ENCODE measurements at regions not wholly inside any gene's neighbourhood (a gene's known extent, or its start where the extent isn't known, plus 50 kb on each side); places are given as distances from the start of the nearest gene placed in this dataset.

DNA sequence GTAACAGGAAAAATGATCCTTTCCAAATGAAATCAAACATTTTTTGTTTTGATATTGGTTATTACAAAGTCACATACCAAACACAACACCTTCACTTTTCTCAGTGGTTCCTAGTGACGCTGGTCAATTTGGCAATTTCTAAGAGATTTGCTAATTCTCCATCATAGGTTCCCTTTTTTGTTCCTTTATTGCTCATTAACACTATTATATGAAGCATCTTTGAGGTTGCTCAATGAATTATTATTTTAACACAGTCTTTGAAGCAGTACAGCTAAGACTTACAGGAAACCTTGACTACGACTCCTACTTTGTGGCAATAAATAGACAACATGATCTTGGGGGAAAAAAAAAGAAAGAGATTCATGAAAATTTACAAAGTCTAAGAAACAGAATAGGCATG is 152.2 kb upstream of the VRK2 start:
- no peak for DNase-seq

DNA sequence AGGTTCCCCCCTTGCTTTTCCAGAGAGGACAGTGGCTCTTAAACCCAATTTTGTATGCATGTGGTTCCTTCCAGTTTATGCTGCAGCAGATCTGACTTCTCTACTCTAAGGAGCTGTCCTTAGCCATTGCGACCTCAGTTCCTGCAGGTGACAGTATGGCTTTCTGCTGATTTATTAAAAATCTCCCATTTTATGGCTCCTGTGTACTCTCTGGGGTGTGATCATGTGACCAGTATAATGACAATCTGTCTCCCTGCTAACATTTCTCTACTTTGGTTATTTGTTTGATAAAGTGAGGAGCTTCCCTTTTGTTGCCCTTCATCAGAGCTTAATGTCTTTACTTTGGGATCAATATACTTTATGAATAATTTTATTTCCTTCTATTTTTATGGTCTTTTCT is 148.7 kb upstream of the VRK2 start:
- no peak for DNase-seq

DNA sequence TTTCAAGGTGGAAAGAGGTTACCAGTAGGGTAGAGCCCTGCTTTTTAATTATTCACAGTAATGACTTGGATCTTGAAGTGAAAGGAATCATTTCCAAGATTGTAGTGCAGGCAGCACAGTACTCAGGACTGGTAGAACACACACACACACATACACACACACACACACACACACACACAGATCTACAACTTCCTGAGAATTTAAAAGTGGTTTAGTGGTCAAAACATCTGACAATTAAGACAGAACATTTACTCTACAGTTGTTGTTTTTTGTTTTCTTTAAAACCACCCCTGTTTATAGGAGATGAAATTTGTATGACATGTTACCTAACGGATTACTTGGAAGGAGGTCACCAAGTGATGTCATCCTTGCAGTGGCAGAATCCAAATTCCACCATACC is 146.7 kb upstream of the VRK2 start:
- no peak for DNase-seq

DNA sequence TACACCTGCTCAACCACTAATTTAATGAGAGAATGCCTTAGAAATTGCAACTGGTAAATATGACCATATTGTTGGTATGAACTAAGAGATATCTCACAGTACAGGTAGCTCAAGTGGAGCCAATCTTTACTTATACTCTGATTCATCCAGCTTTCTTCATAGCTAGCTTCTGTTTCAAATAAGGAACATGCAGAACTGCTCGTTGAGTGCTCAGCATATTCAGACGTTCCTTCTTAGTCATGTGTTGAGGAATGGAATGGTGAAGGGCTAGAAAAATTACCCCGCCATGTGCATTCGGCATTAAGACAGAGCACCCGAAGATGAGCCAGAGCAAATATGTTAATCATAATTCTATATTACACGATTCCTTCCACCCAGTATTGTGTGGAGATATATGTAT is 144.0 kb upstream of the VRK2 start:
- DNase-seq, result no peak

DNA sequence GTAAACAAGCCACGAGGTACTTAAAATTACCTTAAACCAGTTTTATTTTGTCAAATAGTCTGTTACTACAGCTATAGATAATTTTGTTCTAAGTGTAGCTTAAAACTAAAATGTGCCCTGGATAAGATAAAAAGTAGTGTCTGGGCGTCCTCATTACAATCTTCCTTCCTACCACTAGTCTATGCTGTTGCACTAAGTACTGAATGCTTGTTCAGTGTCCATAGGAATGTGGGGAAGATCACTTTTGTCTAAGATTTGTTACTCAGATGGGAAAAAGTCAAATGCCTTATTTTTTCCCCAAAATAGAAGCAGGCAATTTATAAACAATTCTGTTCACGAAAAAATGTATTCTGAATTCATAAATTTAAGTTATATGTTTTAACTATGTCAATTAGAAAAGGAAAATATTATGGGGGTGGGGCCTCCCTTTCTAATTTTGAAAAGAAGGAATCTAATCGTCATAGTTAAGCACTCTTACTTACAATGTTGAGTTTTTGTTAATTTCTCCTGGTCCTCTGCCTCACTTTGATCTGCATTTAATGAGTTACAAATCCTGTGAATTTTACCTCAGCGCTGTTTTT is 140.4 kb upstream of the VRK2 start:
- no peak for DNase-seq

DNA sequence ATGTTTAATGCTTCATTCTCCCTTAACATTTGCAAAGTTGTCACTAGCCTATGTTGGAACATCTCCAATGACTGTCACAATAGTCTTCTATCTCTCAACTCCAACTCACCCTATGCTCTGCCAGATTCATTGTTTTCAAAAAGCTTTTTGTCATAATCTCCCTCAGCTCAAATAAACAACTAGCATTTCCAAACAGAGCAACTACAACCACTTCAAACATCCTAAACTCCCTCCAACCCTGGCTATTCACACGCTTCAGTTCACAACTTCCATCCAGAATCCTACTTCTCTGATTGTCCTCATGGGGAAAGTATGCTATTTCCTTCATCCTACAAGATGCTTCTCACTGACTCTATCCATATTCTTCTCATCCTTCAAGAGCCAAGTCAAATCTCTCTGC is 139.2 kb upstream of the VRK2 start:
- no peak for DNase-seq

DNA sequence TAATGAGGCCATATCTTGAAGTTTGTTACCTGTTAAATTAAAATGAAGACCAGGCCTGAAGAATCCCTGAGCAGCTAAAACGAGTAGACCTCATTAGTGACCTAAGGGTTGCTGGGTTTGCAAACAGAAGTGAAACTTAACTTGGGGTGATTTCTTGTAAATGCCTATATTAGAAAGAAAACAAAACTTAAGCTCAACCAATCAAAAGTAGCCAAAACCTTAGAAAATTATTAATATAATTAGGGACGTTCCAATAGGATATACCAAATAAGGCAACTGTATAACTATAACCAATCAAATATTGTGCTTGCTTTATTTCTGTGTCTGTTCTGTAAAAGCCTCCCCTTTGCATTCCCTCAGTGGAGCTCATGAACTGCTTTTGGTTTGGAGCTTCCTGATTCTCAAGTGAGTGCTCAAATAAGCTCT is 137.9 kb upstream of the VRK2 start:
- no peak for DNase-seq

DNA sequence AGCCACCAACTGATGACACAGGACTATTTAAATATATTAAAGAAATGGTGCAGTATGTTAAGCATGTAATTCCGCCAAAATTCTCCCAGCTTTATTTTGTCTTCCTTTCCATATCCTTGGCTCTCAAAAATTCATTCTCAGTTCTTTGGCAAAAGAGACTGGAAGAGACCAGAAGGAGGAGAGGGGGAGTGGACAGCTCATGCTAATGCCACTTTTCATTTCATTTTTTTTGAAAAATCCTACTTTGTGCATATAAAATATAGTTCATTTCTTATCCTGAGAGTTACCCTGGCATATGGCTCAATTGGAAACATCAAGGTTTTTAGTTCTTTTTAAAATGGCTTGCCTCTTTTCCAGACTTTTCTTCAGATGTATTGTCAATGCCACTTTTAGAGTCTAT is 128.5 kb upstream of the VRK2 start:
- no peak for DNase-seq

DNA sequence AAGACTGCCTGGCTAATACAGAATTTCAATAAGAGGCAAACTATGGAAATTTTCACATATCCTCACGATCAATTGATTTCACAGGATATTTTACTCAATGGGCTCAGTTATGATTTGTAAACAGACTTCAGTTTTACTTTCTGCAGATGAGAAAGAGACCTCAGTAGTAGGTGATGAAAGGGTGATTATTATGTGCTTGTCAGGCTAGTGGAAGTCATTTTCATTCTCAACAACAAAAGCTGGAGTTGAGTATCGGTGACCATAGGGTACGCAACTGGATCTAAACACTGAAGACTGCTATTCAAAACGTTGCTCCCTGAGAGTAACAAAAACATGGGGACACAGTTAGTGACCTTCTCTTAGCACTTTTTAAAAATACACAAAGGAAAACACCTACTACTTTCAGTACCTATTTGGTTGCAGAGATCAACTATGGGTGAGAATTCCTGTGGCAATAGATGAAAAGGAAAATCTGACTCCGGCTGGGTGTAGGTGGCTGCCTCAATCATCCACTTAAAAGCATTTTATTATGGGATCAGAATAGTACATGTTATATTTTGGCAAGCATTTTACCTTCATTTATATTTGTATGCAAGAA is 126.2 kb upstream of the VRK2 start:
- DNase-seq, result no peak

DNA sequence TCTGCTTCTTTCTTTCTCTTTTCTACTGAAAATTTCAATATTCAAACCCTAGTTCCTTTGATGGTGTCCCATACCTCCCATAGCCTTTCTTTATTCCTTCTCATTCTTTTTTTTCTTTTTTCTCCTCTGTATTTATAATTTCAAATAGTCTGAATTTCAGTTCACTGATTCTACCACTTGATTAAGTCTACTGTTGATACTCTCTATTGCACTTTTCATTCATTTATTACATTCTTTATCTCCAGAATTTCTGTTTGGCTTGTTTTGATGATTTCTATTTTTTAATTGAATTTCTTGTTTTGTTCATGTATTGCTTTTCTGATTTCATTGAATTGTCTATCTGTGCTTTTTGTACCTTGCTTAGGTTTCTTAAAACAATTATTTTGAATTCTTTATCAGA is 111.9 kb upstream of the VRK2 start:
- no peak for DNase-seq

DNA sequence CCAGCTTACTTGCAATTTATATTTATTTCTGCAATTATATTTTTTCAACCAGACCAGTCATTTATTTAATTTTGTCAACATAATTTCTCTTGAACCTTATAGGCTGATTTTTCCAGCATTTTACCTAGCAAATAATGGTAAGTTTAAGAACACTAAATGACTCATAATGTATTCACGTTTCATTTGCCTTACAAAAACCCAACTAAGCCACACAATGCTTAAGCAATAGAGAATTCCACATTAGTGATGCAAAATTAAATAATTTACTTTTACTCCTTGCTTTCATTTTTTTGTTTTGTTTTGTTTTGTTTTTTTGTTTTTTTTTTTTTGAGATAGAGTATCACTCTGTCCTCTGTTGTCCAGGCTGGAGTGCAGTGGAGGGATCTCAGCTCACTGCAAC is 110.4 kb upstream of the VRK2 start:
- no peak for DNase-seq

DNA sequence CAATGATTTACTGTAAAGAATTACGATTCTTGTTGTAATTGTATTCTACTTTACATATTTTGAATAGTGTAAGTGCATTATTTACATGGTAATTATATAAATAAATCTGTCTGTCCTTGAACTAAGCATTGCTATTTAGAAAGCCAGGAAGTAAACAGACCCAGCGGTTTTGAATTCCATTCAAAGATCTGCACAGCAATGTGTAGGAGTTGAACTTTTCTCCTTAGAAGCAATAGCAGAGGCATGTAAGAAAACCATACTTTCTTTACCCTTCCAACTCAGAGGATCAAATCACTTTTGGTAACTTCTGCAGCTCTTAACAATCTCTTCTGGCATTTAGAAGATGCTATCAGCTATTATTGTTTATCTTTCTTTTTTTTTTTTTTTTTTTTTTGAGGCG is 109.2 kb upstream of the VRK2 start:
- DNase-seq, result no peak

DNA sequence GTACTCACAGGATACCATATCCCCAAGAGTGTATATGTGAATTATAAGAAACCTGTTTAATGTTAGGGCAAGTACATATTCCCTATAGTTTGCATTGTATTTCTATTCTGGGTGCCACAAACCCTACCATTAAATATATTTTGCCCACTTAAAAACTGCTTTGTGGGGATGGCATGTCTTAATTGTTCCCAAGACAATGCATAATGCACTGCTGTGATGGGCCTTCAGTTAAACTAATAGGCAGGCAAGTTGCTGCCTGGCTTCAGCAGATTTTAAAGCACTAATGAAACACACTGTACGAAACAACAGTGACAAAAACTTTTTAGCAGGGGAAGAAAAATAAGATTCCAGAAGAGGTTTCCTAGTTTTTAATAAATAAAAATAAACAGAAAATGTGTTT is 104.8 kb upstream of the VRK2 start:
- no peak for DNase-seq

DNA sequence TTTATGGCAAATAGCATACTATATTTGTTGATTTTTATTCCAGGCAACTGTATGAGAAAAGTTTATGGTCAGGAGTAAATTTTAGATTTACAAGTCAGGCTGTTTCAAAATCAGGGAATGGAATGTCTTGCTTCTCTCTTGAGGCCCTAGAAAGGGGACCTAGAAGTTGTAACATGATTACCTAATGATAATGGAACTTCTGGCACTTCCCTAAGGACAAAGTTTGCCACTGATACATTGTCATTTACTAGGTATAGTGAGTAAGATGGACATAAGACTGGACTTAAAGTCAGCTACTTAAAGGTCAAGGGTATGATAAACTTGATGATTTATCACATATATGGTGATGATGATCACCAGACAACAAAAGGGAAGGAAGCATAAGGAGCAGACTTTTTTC is 103.3 kb upstream of the VRK2 start:
- no peak for DNase-seq

DNA sequence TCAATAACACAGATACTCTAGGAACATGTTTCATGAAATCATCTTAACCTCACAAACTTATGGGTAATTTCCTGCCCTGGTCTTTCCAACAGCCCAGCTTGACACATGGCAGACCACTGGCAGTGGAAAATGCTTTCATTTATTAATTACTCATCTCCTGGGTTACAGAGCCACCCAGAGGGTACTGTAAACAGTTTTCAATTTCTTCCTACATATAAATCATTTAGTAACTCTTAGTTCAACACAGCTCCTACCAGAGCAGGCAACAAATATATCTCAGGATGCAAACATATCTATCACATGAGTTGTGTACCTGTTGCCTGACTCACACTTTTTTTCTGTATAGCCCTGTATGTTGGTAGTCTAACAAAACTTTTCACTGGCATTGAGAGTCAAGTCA is 99.2 kb upstream of the VRK2 start:
- DNase-seq, result no peak

DNA sequence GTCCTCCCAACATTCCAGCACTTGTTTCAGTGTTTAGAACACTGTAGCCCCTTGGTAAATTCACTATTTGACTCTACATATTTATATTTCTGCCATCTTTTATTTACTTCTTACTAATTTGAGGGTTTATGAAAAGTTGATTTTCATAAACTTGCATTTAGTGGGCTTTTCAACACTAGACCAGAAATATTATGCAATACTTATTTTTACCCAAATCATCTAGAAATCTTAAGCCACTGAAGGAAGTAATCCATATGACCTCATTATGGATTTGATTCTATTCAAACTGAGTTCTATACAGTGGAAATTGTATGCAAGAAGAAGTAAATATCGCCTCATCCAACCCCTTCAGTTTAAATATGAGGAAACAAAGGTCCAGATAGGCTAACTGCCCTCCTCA is 92.6 kb upstream of the VRK2 start:
- DNase-seq, result no peak

DNA sequence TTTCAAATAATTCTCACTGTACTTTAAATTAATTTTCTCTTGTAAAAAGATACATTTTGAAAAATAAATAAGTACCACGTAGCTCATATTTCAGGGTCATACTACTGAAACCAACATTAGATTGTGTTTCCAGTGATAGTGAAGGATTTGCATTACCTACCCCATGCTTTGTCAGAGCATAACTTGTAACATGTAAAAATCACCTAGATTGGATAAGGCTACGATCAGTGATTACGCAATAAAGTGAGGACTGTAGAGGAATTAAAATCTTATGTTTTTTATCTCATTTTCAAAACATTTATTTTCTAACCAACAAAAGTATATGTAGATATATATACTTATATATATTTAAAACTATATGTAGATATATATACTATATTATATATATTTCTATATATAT is 89.4 kb upstream of the VRK2 start:
- no peak for DNase-seq

DNA sequence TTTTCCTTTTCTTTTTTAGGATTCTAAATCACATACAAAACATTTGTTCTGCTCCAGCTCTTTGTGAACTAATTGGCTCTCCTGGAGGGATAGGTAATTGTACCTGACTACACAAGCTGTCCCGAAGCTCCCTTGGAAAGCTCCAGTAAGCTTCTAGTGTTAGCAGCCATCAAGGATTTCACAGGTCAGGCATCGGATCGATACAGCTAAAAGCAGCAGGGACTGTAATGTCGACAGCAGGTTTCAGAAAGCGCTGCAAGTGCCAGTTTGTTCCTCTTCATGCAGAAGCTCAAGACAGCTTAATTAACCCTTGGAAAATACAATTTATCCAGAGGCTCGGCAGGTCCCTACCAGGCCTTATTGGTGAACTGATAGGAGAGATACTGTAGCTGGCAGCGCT is 87.2 kb upstream of the VRK2 start:
- DNase-seq, result no peak

DNA sequence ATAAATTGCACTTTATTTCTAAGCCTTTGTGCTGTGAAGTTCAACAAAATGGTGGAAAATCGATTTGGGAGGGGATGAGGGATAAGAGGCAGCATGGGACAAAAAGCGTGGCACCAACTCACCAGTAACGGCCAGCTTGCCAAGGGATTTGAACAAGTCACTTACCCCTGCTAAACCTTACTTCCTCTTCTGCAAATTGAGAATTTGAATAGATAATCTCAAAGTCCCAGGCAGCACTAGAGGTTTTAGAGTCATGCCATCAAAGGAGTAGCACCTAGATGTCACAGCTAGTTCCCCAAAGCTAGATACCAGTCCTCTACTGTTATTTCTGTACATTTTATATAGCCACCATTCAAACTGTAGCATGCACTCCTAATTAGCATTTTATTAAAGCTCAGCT is 83.7 kb upstream of the VRK2 start:
- DNase-seq, result no peak

DNA sequence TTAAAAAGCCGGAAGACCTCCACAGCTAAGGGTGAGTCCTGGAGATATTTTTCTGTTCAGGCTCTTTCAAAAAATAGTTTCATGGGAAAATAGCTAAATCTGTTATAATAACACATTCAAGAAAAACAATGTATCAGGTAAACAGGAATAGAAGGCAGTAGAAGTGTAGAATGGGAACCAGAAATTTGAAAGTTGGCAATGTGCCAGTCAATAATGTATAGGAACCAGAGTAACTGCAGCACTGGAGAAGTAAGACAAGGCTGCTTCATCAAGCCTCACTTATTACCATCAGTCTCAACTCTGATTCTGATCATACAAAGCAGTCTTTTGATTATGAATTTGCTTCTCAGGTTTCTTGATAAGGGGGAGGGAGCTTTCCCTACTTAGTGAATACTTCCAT is 81.4 kb upstream of the VRK2 start:
- no peak for DNase-seq

DNA sequence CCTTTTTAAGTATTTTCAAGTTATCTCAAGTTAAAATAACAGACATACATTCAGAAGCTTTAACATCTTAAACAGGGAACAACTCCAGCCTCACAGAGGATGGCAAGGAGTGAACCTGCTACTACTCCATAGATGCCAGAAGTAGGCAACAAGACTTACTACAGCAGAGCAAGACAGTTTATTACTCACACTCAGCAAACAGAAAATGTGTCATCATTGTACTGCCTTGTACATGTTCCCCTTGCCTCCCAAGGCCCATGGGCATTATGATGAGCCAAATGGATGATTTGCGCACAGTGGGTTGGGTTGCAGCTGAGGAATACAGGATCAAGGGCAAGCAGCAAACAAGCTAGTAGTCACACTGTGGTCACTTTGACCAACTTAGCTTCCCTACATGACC is 80.6 kb upstream of the VRK2 start:
- DNase-seq, result no peak

DNA sequence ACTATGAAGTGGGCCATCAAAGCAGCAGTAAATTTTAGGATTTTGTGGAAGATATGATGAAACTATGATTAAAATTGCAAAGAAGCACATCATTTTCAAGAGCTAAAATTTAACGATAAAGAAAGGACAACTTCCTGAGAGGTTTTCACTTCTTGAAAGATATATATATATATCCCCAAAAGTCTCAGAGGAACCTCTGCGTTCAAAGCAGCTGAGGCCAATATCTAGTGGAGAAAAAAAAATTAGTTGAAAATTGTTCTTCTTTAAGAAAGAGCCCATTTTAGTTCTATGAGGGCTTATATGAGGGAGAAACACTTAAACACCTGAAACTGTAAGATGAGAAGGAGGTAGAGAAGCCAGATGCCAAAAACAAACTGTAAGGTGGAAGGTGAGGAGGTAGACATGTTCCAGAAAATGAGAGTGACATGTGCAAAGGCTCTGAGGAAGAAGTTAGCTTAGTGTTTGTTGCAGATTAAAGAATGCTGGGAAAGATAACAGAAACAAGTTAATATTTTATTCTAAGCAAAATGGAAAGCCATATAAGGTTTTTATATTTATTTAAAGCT is 72.9 kb upstream of the VRK2 start:
- DNase-seq, result no peak

DNA sequence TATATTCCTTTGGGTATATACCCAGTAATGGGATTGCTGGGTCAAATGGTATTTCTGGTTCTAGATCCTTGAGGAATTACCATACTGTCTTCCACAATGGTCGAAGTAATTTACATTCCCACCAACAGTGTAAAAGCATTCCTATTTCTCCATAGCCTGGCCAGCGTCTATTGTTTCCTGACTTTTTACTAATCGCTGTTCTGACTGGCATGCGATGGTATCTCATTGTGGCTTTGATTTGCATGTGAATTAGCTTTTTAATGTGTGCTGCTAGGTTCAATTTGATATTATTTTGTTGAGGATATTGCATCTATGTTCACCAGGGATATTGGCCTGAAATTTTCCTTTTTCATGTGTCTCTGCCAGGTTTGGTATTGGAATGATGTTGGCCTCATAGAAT is 67.4 kb upstream of the VRK2 start:
- no peak for DNase-seq

DNA sequence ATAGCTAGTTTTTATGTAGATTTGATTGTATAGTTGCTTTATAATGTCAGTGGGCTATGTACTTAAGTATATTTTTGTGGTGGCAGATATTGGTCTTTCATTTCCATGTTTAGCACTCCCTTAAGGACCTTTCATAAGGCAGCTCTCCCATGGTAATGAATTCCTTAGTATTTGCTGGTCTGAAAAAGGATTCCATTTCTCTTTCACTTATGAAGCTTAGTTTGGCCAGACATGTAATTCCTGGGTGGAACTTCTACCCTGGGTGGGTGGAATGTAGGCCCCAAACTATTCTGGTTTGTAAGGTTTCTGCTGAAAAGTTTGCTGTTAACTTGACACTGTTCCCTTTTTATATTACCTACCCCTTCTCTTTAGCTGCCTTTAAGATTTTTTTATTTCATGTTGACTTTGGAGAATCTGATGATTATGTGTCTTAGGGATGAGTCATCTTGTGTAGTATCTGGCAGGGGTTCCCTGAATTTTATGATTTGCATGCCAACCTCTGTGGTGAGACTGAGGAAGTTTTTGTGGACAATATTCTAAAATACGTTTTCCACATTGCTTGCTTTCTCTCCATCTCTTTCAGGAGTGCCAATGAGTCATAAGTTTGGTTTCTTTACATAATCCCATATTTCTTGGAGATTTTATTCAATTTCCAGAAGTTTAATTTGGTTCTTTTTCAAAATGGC is 65.4 kb upstream of the VRK2 start:
- no peak for DNase-seq
